ENCODE measurements at regions not wholly inside any gene's neighbourhood (a gene's known extent, or its start where the extent isn't known, plus 50 kb on each side); places are given as distances from the start of the nearest gene placed in this dataset.

- TF ChIP-seq MTF1 (CRISPR knock-in tag; IDR thresholded peaks at IDR 0.05) = no peak
- TF ChIP-seq SP2 (CRISPR knock-in tag; IDR thresholded peaks at IDR 0.05) = no peak
- TF ChIP-seq THRA (CRISPR knock-in tag; IDR thresholded peaks at IDR 0.05; ENCODE audit: borderline replicate concordance) = no peak
- TF ChIP-seq ZNF274 (CRISPR knock-in tag; IDR thresholded peaks at IDR 0.05) = no peak
- TF ChIP-seq ZNF816 (CRISPR knock-in tag; IDR thresholded peaks at IDR 0.05; ENCODE audit: borderline replicate concordance) = no peak
- TF ChIP-seq ZNF414 (CRISPR knock-in tag; IDR thresholded peaks at IDR 0.05) = no peak
These were observed 112.7 kb upstream of the PDE10A start (continued) for GRCh38 chr6:165775721-165776120.

GRCh38 chr6:165774903-165775601, 112.0 kb upstream of the PDE10A start:
- in situ Hi-C loops (cut with HindIII; ENCODE audit: extremely low pct_ligation_motif_present, low pct_unique_long_range_greater_than_20kb) (no loop called here), intact Hi-C loops (cut with micrococcal nuclease; ENCODE audit: unreplicated experiment) (no loop called here)
- BruUV-seq (replicated peaks) = no TSS peak
- Histone ChIP-seq H3K79me2 (ENCODE audit: insufficient read depth, low read length) (no peaks in the 10 kb centered on the region), H3K4me1 (ENCODE audit: insufficient read depth, low read length) (no peaks in the 10 kb centered on the region), H3K9ac (ENCODE audit: insufficient read depth, low read depth, low read length) (no peak overlapping the region), H4K20me1 (ENCODE audit: insufficient read depth, low read length) (no peaks in the 10 kb centered on the region; the same call in 1 of the 2 replicates), H2AFZ (ENCODE audit: low read length) (no peak overlapping the region), H3K4me2 (ENCODE audit: low read depth, low read length) (no peak overlapping the region), H3K36me3 (replicated peaks in 1 of 2; ENCODE audit: control insufficient read depth in 1 of 2, insufficient read depth in 2 of 2, low read length in 2 of 2) (no peaks in the 10 kb centered on the region), H3K9me3 (ENCODE audit: low read length) (no peaks in the 10 kb centered on the region), H3K27me3 (ENCODE audit: control insufficient read depth in 1 of 2, insufficient read depth in 2 of 2, low read length in 2 of 2) (peaks cover 0 to 31% of the 10 kb centered on the region in 2 experiments; a peak in 4 of 5 replicates), H3K27ac (ENCODE audit: extremely low read length, insufficient read depth, low read length) (no peak overlapping the region), H3K4me3 (replicated peaks in 1 of 3; ENCODE audit: insufficient read depth in 1 of 3, low read depth in 2 of 3, low read length in 3 of 3) (no peak overlapping the region)
- WGBS (ENCODE audit: low lambda C conversion rate) = 4% methylated on average over 13 of the region's 13 CpGs
- CTCF ChIA-PET (ENCODE audit: low intra/inter-chr PET ratio, low total read pairs) = no interaction called here
- ATAC-seq (peak; percentile 43; the same call in 2 of the 3 replicates), DNase-seq (ENCODE audit: low spot score) (peak; percentile 39), FAIRE-seq (no peak)
- POLR2A ChIA-PET = no interaction called here
- TF ChIP-seq TFAP4 (IDR thresholded peaks at IDR 0.05; ENCODE audit: borderline replicate concordance, low read depth) = peak; percentile 50; the same call in 1 of the 2 replicates
- no peak for TF ChIP-seq NFIC (IDR thresholded peaks at IDR 0.05; ENCODE audit: low read length)
- TF ChIP-seq RFX1 (IDR thresholded peaks at IDR 0.05) = peak; percentile 31; the same call in 1 of the 2 replicates
